B cell (primary cell): ENCODE measurements at regions not wholly inside any gene's neighbourhood (a gene's known extent, or its start where the extent isn't known, plus 50 kb on each side); places are given as distances from the start of the nearest gene placed in this dataset.

Source experiments
- ATAC-seq: fragments of 200-7000 bp; cut with Tn5 transposase; one replicate; pipeline ENCODE4 v1.10.0; 2021; ENCODE audit warnings: low read depth, mild to moderate bottlenecking, moderate number of reproducible peaks, moderate library complexity
- CTCF ChIA-PET: fragments of 350-600 bp; sonication (Branson Sonifier 250); formaldehyde crosslinking; loops from one replicate; lab custom pipeline; 2021; ENCODE audit warnings: antibody characterized with exemption, inconsistent platforms; lab: Charles Lee
- POLR2A ChIA-PET: fragments of 350-600 bp; sonication (Branson Sonifier 250); formaldehyde crosslinking; loops from one replicate; lab custom pipeline; 2021; ENCODE audit warnings: antibody characterized with exemption; lab: Charles Lee
- DNase-seq: peaks from one replicate; pipeline ENCODE4 v3.0.0; 2013
- H2AFZ ChIP-seq: 2 replicates; pipeline ENCODE4 v1.6.1; 2012; ENCODE audit warnings: mild to moderate bottlenecking, low read depth, low read length; ENCODE audit not compliant: insufficient read depth, poor library complexity, severe bottlenecking
- H3K27ac ChIP-seq, 2 donors: 1 replicate in 1 of 2; 2 replicates in 1 of 2; pipeline ENCODE4 v1.5.1; 2012 to 2013; ENCODE audit warnings: low read length in 2 of 2, mild to moderate bottlenecking in 2 of 2, moderate library complexity in 1 of 2
- H3K27me3 ChIP-seq, 4 experiments: fragments of 200-600 bp in 1 of 4; sonication (generic) in 1 of 4; replicated peaks in 1 of 4; 1 replicate in 2 of 4; 2 replicates in 2 of 4; pipeline versions ENCODE4 v1.6.1 to v1.7.0; 2013 to 2016; ENCODE audit warnings: low read length in 3 of 4, mild to moderate bottlenecking in 2 of 4, mixed read lengths in 1 of 4, moderate library complexity in 1 of 4; ENCODE audit not compliant: insufficient read depth in 4 of 4, control insufficient read depth in 3 of 4; ENCODE audit errors: control extremely low read depth in 1 of 4
- H3K36me3 ChIP-seq, 2 experiments: replicated peaks in 1 of 2; 1 replicate in 1 of 2; 2 replicates in 1 of 2; pipeline versions ENCODE4 v1.6.1 to v1.7.1; 2013; ENCODE audit warnings: low read length in 1 of 2; ENCODE audit not compliant: insufficient read depth in 2 of 2, control insufficient read depth in 1 of 2; ENCODE audit errors: control extremely low read depth in 1 of 2, extremely low read depth in 1 of 2
- H3K4me1 ChIP-seq, 2 donors: fragments of 200-600 bp in 1 of 2; sonication (generic) in 1 of 2; 1 replicate in 1 of 2; 2 replicates in 1 of 2; pipeline versions ENCODE4 v1.5.1 to v1.6.1; 2013 to 2017; ENCODE audit warnings: low read length in 2 of 2; ENCODE audit not compliant: control insufficient read depth in 2 of 2, insufficient read depth in 2 of 2
- H3K4me2 ChIP-seq: replicated peaks from 2 replicates; pipeline ENCODE3; 2012; ENCODE audit warnings: mild to moderate bottlenecking, low read depth, low read length; ENCODE audit not compliant: poor library complexity, severe bottlenecking
- H3K4me3 ChIP-seq, 5 experiments: fragments of 200-600 bp in 1 of 5; sonication (generic) in 1 of 5; 1 replicate in 3 of 5; 2 replicates in 2 of 5; pipeline versions ENCODE4 v1.5.1 to v1.7.0; 2011 to 2016; ENCODE audit warnings: low read length in 4 of 5, mild to moderate bottlenecking in 4 of 5, low read depth in 2 of 5, control low read depth in 1 of 5, moderate library complexity in 1 of 5; ENCODE audit not compliant: insufficient read depth in 1 of 5; ENCODE audit errors: control extremely low read depth in 1 of 5, extremely low read depth in 1 of 5
- H3K79me2 ChIP-seq: fragments of 200-600 bp; sonication (generic); one replicate; pipeline ENCODE4 v1.6.0; 2016; ENCODE audit warnings: low read length; ENCODE audit not compliant: control insufficient read depth, insufficient read depth
- H3K9ac ChIP-seq: fragments of 200-600 bp; sonication (generic); 2 replicates; pipeline ENCODE4 v1.6.1; 2017; ENCODE audit warnings: mild to moderate bottlenecking, low read length, moderate library complexity
- H3K9me3 ChIP-seq, 3 donors: one replicate each; pipeline versions ENCODE4 v1.6.1 to v1.7.1; 2013; ENCODE audit warnings: low read length in 2 of 3; ENCODE audit not compliant: control insufficient read depth in 2 of 3, insufficient read depth in 1 of 3; ENCODE audit errors: control extremely low read depth in 1 of 3
- H4K20me1 ChIP-seq: 2 replicates; pipeline ENCODE4 v1.6.0; 2012; ENCODE audit warnings: mild to moderate bottlenecking, low read length; ENCODE audit not compliant: insufficient read depth, control insufficient read depth, poor library complexity, severe bottlenecking
- H3K27ac Mint-ChIP-seq: one replicate; pipeline ENCODE4 v1.8.0; 2021; ENCODE audit warnings: mixed read lengths
- H3K27me3 Mint-ChIP-seq: one replicate; pipeline ENCODE4 v1.8.0; 2021; ENCODE audit warnings: mixed read lengths
- H3K4me1 Mint-ChIP-seq: one replicate; pipeline ENCODE4 v1.8.0; 2021; ENCODE audit warnings: mixed read lengths
- H3K4me3 Mint-ChIP-seq: one replicate; pipeline ENCODE4 v1.8.0; 2021; ENCODE audit warnings: mixed read lengths
- H3K9me3 Mint-ChIP-seq: one replicate; pipeline ENCODE4 v1.8.0; 2022; ENCODE audit warnings: mixed read lengths; ENCODE audit not compliant: insufficient read depth
- EZH2 ChIP-seq: IDR thresholded peaks from 2 replicates; pipeline ENCODE4 v1.6.1; 2012; ENCODE audit warnings: borderline replicate concordance, low read depth, mild to moderate bottlenecking, moderate library complexity, low read length; ENCODE audit not compliant: insufficient read depth, poor library complexity, severe bottlenecking
- WGBS: methylation state at CpG from one replicate; pipeline ENCODE4 v1.1.5; 2013; ENCODE audit warnings: missing lambda C conversion rate; ENCODE audit not compliant: insufficient coverage; 5-methylcytosine and 5-hydroxymethylcytosine counted together
- intact Hi-C: fragments of 100-400 bp; cut with micrococcal nuclease; formaldehyde crosslinking; loops from one replicate; pipeline ENCODE4 v1.10.0; 2022
- TF ChIP-seq, protein P1 (sequence below): fragments of 200-600 bp; IDR thresholded peaks from one replicate; pipeline ENCODE4 v1.8.0; 2022; ENCODE audit warnings: antibody characterized with exemption, mild to moderate bottlenecking

- no peaks in the 10 kb centered on the region for H3K27me3 ChIP-seq
- no peaks in the 10 kb centered on the region for H3K4me1 ChIP-seq
- H3K4me2 ChIP-seq: no peak overlapping the region
- DNase-seq (no peak), ATAC-seq (no peak)
- no peaks in the 10 kb centered on the region for H4K20me1 ChIP-seq
- no peaks in the 10 kb centered on the region for H3K79me2 ChIP-seq
- no peak overlapping the region for H3K4me3 ChIP-seq
- no peak overlapping the region for H3K4me3 Mint-ChIP-seq
- H3K27me3 Mint-ChIP-seq: no peaks in the 10 kb centered on the region
- no peak overlapping the region for H3K27ac Mint-ChIP-seq
- no peak overlapping the region for H3K9ac ChIP-seq
- H3K9me3 ChIP-seq: peaks cover 0 to 6% (median 0%) of the 10 kb centered on the region in 3 donors
- no peaks in the 10 kb centered on the region for H3K4me1 Mint-ChIP-seq
- H3K27ac ChIP-seq: no peak overlapping the region
- POLR2A ChIA-PET: no interaction called here
- H2AFZ ChIP-seq: no peak overlapping the region
- intact Hi-C loops: no loop called here
- CTCF ChIA-PET: no interaction called here
- no peaks in the 10 kb centered on the region for H3K9me3 Mint-ChIP-seq
- TF ChIP-seq, protein P1, sequence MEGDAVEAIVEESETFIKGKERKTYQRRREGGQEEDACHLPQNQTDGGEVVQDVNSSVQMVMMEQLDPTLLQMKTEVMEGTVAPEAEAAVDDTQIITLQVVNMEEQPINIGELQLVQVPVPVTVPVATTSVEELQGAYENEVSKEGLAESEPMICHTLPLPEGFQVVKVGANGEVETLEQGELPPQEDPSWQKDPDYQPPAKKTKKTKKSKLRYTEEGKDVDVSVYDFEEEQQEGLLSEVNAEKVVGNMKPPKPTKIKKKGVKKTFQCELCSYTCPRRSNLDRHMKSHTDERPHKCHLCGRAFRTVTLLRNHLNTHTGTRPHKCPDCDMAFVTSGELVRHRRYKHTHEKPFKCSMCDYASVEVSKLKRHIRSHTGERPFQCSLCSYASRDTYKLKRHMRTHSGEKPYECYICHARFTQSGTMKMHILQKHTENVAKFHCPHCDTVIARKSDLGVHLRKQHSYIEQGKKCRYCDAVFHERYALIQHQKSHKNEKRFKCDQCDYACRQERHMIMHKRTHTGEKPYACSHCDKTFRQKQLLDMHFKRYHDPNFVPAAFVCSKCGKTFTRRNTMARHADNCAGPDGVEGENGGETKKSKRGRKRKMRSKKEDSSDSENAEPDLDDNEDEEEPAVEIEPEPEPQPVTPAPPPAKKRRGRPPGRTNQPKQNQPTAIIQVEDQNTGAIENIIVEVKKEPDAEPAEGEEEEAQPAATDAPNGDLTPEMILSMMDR: no peak
- no peak for TF ChIP-seq EZH2
- H3K36me3 ChIP-seq: no peaks in the 10 kb centered on the region
These were observed 595.8 kb downstream of the PSAT1 start for GRCh38 chr9:78892769-78893168.

- no peaks in the 10 kb centered on the region for H3K36me3 ChIP-seq
- no peaks in the 10 kb centered on the region for H3K4me1 Mint-ChIP-seq
- no peaks in the 10 kb centered on the region for H3K27me3 Mint-ChIP-seq
- ChIA-PET CTCF (no interaction called here), POLR2A (no interaction called here)
- no peak overlapping the region for H3K9ac ChIP-seq
- 100% methylated on average over 1 of the region's 2 CpGs for whole genome bisulfite sequencing
- no peak overlapping the region for H3K27ac Mint-ChIP-seq
- no peak overlapping the region for H3K4me2 ChIP-seq
- intact Hi-C loops: no loop called here
- H3K9me3 ChIP-seq: peaks cover 0 to 6% (median 0%) of the 10 kb centered on the region in 3 donors
- no peaks in the 10 kb centered on the region for H4K20me1 ChIP-seq
- H2AFZ ChIP-seq: no peak overlapping the region
- H3K4me1 ChIP-seq: no peaks in the 10 kb centered on the region
- no peaks in the 10 kb centered on the region for H3K27me3 ChIP-seq
- ATAC-seq (no peak), DNase-seq (no peak)
- no peak for TF ChIP-seq EZH2
- no peak overlapping the region for H3K27ac ChIP-seq
- H3K4me3 Mint-ChIP-seq: no peak overlapping the region
- no peak overlapping the region for H3K4me3 ChIP-seq
- no peaks in the 10 kb centered on the region for H3K9me3 Mint-ChIP-seq
- H3K79me2 ChIP-seq: no peaks in the 10 kb centered on the region
These were observed 597.0 kb downstream of the PSAT1 start for GRCh38 chr9:78893774-78894401.
